ENCODE measurements at regions not wholly inside any gene's neighbourhood (a gene's known extent, or its start where the extent isn't known, plus 50 kb on each side); places are given as distances from the start of the nearest gene placed in this dataset.

GRCh38 chr6:90910893-90911292 is 324.0 kb upstream of the MAP3K7 start:
- no peak for TF ChIP-seq CTCF (IDR thresholded peaks at IDR 0.05)
- DNase-seq (no peak), ATAC-seq (no peak)
- no peak overlapping the region for H3K27ac ChIP-seq
- no peak overlapping the region for H3K4me3 ChIP-seq
- H3K4me1 ChIP-seq, result no peaks in the 10 kb centered on the region
- intact Hi-C loops (cut with DNase I), result no loop called here
- no peaks in the 10 kb centered on the region for H3K27me3 ChIP-seq (ENCODE audit: low read depth)
- H3K36me3 ChIP-seq, result no peaks in the 10 kb centered on the region
- no peaks in the 10 kb centered on the region for H3K9me3 ChIP-seq

- H3K4me1 ChIP-seq, result no peaks in the 10 kb centered on the region
- ATAC-seq, result peak in 1 of 2 donors; percentile 15
- H3K9me3 ChIP-seq, result no peaks in the 10 kb centered on the region
- DNase-seq, result no peak
- no peaks in the 10 kb centered on the region for H3K27me3 ChIP-seq (ENCODE audit: low read depth)
- intact Hi-C loops (cut with DNase I), result no loop called here
- no peak overlapping the region for H3K27ac ChIP-seq
- no peak overlapping the region for H3K4me3 ChIP-seq
- no peak for TF ChIP-seq CTCF (IDR thresholded peaks at IDR 0.05)
- no peaks in the 10 kb centered on the region for H3K36me3 ChIP-seq
These were observed 321.2 kb upstream of the MAP3K7 start for GRCh38 chr6:90907931-90908655.

GRCh38 chr6:90905351-90905750 is 318.5 kb upstream of the MAP3K7 start:
- Histone ChIP-seq H3K4me1 (no peaks in the 10 kb centered on the region), H3K9me3 (no peaks in the 10 kb centered on the region), H3K4me3 (no peak overlapping the region), H3K27ac (no peak overlapping the region), H3K36me3 (no peaks in the 10 kb centered on the region), H3K27me3 (ENCODE audit: low read depth) (no peaks in the 10 kb centered on the region)
- DNase-seq, result no peak
- intact Hi-C loops (cut with DNase I), result no loop called here
- no peak for ATAC-seq
- TF ChIP-seq CTCF (IDR thresholded peaks at IDR 0.05), result no peak

- DNase-seq, result no peak
- H3K27me3 ChIP-seq (ENCODE audit: low read depth), result no peaks in the 10 kb centered on the region
- no peaks in the 10 kb centered on the region for H3K36me3 ChIP-seq
- no peak overlapping the region for H3K4me3 ChIP-seq
- no peak overlapping the region for H3K27ac ChIP-seq
- peak; percentile 86 to 93 for ATAC-seq
- H3K9me3 ChIP-seq, result no peaks in the 10 kb centered on the region
- H3K4me1 ChIP-seq, result no peaks in the 10 kb centered on the region
- intact Hi-C loops (cut with DNase I), result no loop called here
- TF ChIP-seq CTCF (IDR thresholded peaks at IDR 0.05), result no peak
These were observed 313.2 kb upstream of the MAP3K7 start for GRCh38 chr6:90900034-90900433.

- ATAC-seq (no peak), DNase-seq (no peak)
- Histone ChIP-seq H3K27ac (no peak overlapping the region), H3K27me3 (ENCODE audit: low read depth) (no peaks in the 10 kb centered on the region), H3K4me3 (no peak overlapping the region), H3K36me3 (no peaks in the 10 kb centered on the region), H3K9me3 (no peaks in the 10 kb centered on the region), H3K4me1 (no peaks in the 10 kb centered on the region)
- intact Hi-C loops (cut with DNase I), result no loop called here
- TF ChIP-seq CTCF (IDR thresholded peaks at IDR 0.05), result no peak
These were observed 311.9 kb upstream of the MAP3K7 start for GRCh38 chr6:90898763-90899162.

Measured in lower lobe of right lung (tissue), 2 donors.